Stimulated activated CD8-positive, alpha-beta memory T cell treated with anti-CD3 and anti-CD28 coated beads, Interleukin-4, amount 100 ng/mL, for 1 hour (primary cell): ENCODE measurements at regions not wholly inside any gene's neighbourhood (a gene's known extent, or its start where the extent isn't known, plus 50 kb on each side); places are given as distances from the start of the nearest gene placed in this dataset.
"Not testable (repeated sequence)": the region's sequence is repeated elsewhere in the genome, so short reads cannot be mapped to it uniquely, and the experiment has no call there.

ENCODE experiments used
- DNase-seq, 2 donors: peaks; one replicate each; pipeline ENCODE4 v3.0.0-alpha.2; 2020; ENCODE audit warnings: low read depth in 2 of 2, low spot score in 1 of 2

- DNase-seq = no peak
Observed at GRCh38 chr3:18194431-18194830, 230.7 kb downstream of the SATB1 start.

DNA sequence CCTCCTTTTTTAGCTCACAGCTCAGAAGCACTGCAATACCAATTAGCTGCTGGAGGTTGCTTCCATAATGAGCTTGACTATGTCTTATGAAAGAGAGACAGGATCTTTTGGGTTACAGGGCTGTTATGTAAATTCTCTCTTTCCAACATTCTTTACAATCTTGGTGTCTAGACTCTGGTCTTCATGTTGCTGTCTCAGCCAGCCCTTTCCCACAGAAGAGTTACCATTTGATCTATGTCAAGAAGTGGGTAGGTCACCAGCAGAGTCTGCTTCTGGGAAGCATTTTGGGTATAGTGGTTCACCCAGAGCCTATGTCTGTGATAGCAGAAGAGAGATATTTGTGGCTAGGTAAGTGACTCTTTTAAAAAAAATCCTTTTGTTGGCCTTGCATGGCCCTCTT is 234.5 kb downstream of the SATB1 start:
- no peak for DNase-seq

- no peak for DNase-seq
Observed at GRCh38 chr3:18189282-18190050, 235.7 kb downstream of the SATB1 start.

- no peak for DNase-seq
Observed at GRCh38 chr3:18188491-18188890, 236.6 kb downstream of the SATB1 start.

- DNase-seq = no peak
Observed at GRCh38 chr3:18185624-18186023, 239.5 kb downstream of the SATB1 start.

DNA sequence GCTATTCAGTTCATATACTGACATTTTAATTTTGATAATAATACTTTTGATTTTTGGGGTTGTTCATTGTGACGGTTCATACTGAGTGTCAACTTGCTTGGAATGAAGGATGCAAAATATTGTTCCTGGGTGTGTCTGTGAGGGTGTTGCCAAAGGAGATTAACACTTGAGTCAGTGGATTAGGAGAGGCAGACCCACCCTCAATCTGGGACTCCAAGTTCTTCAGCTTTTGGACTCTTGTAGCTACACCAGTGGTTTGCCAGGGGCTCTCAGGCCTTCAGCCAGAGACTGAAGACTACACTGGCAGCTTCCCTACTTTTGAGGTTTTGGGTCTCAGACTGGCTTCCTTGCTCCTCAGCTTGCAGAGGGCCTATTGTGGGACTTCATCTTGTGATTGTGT is 242.2 kb downstream of the SATB1 start:
- not testable (repeated sequence) for DNase-seq

GRCh38 chr3:18179521-18179920 is 245.6 kb downstream of the SATB1 start:
- DNase-seq = no peak

- no peak for DNase-seq
Observed at GRCh38 chr3:18177271-18177670, 247.9 kb downstream of the SATB1 start.

- DNase-seq = not testable (repeated sequence)
Observed at GRCh38 chr3:18173891-18174290, 251.2 kb downstream of the SATB1 start.

DNA sequence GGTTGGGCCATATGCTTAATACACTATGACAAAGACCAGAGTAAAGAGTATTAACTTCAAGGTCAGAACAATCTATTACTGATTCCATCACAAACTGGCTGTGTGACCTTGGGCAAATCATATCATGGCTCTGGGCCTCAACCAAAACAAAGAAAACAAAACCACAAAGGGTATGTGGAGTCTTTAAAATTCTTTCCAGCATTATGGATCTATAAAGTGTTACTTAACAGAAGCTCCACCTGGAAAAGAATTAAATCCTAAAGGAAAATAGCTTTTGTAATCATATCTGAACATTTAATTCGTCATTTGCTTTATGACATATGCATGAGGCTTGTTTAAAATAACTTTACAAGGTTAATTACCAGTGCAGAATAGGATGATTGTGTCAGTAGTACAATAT is 265.5 kb downstream of the SATB1 start:
- DNase-seq = no peak

- DNase-seq = no peak
Observed at GRCh38 chr3:18153571-18154173, 271.5 kb downstream of the SATB1 start.

GRCh38 chr3:18151199-18151598 is 273.9 kb downstream of the SATB1 start:
- no peak for DNase-seq

GRCh38 chr3:18149935-18150334 is 275.2 kb downstream of the SATB1 start:
- DNase-seq = no peak

DNA sequence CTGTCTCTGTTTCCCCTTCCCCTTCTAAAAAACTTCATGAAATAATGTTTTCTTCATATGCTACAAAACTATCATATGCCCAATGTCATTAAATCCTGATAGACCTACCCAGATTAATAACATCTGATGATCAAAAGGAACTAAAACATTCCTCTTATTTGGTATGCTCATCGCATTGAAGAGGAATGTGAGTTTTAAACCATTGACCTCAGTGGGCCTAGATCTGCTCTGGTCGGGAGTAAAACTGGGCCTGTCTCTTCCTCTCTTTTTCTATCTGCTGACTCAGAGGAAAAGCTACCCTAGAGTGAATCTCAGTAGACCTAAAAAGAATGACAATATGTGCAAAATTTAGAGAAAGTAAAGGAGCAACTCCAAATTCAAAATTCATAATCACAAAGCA is 275.8 kb downstream of the SATB1 start:
- no peak for DNase-seq

DNA sequence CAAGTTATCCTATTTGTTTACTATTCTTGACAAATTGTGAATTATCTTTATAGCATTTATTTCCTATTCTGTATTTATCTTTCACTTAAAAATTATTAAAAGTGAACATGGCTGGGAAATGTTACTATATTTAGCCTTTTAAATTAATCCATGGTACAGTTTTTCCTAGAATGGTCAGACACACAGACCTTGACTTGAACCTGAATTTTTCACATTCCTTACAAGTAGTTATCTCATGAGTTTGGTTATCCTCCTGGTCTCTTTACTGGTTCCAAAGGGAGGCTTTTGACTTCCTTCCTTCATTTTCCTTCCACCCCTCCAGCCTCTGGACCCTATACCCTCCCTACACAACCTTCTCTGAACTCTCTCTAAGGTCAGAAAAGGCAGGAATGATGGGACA is 280.6 kb downstream of the SATB1 start:
- no peak for DNase-seq

GRCh38 chr3:18143258-18143780 is 281.8 kb downstream of the SATB1 start:
- DNase-seq = no peak

GRCh38 chr3:18137958-18138357 is 287.2 kb downstream of the SATB1 start:
- no peak for DNase-seq

GRCh38 chr3:18135060-18135814 is 289.9 kb downstream of the SATB1 start:
- no peak for DNase-seq

GRCh38 chr3:18134386-18135059 is 290.6 kb downstream of the SATB1 start:
- no peak for DNase-seq

GRCh38 chr3:18132991-18133390 is 292.1 kb downstream of the SATB1 start:
- no peak for DNase-seq
